ENCODE measurements at regions not wholly inside any gene's neighbourhood (a gene's known extent, or its start where the extent isn't known, plus 50 kb on each side); places are given as distances from the start of the nearest gene placed in this dataset.

DNA sequence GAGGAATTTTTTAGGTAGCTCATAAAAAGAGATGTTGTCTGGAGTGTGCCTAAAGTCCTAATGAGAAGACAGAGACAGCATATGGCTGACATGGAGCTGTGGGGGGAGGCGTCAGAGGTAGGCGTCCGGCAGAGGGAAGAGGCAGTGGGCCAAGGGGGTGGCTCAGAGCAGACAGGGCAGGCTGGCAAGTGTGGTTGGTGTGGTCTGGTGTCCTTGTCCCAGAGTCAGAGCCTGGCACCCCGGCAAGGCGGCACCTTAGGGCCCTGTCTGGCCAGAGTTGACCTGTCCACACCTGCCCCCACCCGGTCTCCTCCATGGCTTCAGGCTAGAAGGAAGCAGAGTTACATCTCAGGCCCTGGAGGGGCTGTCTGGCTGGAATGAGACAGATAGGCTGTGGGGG, 220.3 kb upstream of the ZNF32 start:
- TF ChIP-seq POLR2AphosphoS5 (IDR thresholded peaks at IDR 0.05; ENCODE audit: low read depth, low read length) (no peak), SIN3A (IDR thresholded peaks at IDR 0.05; ENCODE audit: borderline replicate concordance, insufficient read depth, low read length) (no peak), FOXP2 (optimal IDR thresholded peaks at IDR 0.05; ENCODE audit: borderline replicate concordance, extremely low read depth, extremely low read length, insufficient read depth) (no peak), TAF1 (IDR thresholded peaks at IDR 0.05; ENCODE audit: borderline replicate concordance, insufficient read depth, low read length) (no peak)
- TF ChIP-seq, protein P1, sequence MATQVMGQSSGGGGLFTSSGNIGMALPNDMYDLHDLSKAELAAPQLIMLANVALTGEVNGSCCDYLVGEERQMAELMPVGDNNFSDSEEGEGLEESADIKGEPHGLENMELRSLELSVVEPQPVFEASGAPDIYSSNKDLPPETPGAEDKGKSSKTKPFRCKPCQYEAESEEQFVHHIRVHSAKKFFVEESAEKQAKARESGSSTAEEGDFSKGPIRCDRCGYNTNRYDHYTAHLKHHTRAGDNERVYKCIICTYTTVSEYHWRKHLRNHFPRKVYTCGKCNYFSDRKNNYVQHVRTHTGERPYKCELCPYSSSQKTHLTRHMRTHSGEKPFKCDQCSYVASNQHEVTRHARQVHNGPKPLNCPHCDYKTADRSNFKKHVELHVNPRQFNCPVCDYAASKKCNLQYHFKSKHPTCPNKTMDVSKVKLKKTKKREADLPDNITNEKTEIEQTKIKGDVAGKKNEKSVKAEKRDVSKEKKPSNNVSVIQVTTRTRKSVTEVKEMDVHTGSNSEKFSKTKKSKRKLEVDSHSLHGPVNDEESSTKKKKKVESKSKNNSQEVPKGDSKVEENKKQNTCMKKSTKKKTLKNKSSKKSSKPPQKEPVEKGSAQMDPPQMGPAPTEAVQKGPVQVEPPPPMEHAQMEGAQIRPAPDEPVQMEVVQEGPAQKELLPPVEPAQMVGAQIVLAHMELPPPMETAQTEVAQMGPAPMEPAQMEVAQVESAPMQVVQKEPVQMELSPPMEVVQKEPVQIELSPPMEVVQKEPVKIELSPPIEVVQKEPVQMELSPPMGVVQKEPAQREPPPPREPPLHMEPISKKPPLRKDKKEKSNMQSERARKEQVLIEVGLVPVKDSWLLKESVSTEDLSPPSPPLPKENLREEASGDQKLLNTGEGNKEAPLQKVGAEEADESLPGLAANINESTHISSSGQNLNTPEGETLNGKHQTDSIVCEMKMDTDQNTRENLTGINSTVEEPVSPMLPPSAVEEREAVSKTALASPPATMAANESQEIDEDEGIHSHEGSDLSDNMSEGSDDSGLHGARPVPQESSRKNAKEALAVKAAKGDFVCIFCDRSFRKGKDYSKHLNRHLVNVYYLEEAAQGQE (IDR thresholded peaks at IDR 0.05; ENCODE audit: insufficient read depth in 1 of 2, low read depth in 2 of 2, low read length in 2 of 2) = no peak

DNA sequence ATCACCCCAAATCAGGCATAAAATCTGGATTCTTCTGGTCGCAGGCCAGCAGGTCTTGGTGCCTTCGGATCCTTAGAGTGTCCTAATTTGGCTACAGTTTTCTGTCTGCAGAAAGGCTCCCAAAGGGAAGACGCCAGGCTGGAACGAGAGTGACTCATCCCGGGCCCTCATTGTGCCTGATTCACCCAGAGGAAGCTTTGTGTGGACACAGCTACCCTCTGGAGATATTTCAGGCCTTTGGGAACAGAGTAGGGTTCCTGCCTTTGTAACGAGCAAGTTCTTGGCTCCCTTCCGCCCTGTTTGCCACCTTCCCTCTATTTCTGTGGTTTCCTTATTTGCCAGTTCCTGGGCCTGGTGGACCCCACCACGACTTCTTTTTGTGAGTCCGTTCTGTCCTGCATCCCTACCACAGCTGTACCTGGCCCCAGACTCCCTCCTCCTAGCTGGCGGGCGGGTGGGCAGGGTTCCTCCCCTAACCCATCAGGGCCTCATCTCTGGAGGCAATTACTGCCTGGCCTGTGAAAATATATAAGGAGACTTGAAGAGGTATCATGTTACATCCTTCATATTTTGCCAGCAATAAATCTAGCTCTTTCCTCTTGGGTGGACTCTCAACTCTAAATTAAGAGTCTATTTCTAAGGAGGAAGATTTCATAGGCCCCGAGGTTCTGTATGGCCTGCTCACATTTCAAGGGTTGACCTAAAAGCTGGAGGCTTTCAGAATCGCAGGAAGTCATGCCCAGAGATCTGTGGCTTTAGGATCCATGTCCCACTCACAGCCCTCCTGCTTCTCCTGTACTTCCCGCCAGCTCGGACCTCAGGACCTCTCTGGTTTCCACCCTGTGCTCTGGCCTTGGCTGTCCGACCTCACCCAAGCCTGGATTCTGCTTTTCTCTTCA, 219.2 kb upstream of the ZNF32 start:
- no peak for TF ChIP-seq FOXP2 (optimal IDR thresholded peaks at IDR 0.05; ENCODE audit: borderline replicate concordance, extremely low read depth, extremely low read length, insufficient read depth)
- TF ChIP-seq POLR2AphosphoS5 (IDR thresholded peaks at IDR 0.05; ENCODE audit: low read depth, low read length) = no peak
- no peak for TF ChIP-seq SIN3A (IDR thresholded peaks at IDR 0.05; ENCODE audit: borderline replicate concordance, insufficient read depth, low read length)
- TF ChIP-seq, protein P1 (IDR thresholded peaks at IDR 0.05; ENCODE audit: insufficient read depth in 1 of 2, low read depth in 2 of 2, low read length in 2 of 2) = no peak
- TF ChIP-seq TAF1 (IDR thresholded peaks at IDR 0.05; ENCODE audit: borderline replicate concordance, insufficient read depth, low read length) = no peak

DNA sequence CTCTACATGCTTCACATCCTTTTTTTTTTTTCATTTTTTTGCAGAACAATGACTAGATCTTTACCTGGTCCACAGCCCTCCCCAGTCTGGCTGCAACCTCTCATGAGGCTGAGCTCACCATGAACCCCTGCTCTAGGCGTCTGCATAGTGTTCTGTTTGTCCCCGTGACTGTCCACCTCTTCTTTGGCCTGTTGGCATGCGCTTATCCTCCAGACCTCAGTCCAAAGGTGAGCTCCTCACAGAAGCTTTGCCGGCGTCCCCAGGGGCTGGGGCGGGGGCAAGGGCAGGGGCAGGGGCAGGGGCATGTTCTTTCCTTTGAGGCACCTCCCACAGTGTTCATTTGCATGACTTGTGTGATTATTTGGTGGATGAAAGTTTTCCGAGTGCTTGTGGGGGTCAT, 218.4 kb upstream of the ZNF32 start:
- no peak for TF ChIP-seq TAF1 (IDR thresholded peaks at IDR 0.05; ENCODE audit: borderline replicate concordance, insufficient read depth, low read length)
- TF ChIP-seq, protein P1 (IDR thresholded peaks at IDR 0.05; ENCODE audit: insufficient read depth in 1 of 2, low read depth in 2 of 2, low read length in 2 of 2) = no peak
- no peak for TF ChIP-seq POLR2AphosphoS5 (IDR thresholded peaks at IDR 0.05; ENCODE audit: low read depth, low read length)
- no peak for TF ChIP-seq FOXP2 (optimal IDR thresholded peaks at IDR 0.05; ENCODE audit: borderline replicate concordance, extremely low read depth, extremely low read length, insufficient read depth)
- no peak for TF ChIP-seq SIN3A (IDR thresholded peaks at IDR 0.05; ENCODE audit: borderline replicate concordance, insufficient read depth, low read length)

DNA sequence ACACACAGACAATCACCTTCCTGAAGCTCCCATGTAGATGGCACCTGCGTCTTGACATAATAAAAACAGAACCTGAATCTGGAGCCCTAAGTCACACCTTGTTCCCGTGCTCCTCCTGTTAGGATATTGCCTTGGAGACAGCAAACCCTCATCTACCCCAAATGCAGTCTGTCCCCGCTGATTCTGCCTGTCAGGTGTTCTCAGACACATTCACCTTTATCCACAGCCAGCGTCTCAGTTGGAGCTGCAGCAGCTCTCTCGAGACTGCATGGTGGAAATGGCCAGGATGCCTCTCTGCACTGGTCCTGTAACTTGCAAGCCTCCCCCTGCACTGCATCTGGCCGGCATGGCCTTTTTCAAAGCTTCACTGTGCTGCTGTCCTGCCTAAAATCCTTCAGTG, 218.0 kb upstream of the ZNF32 start:
- TF ChIP-seq TAF1 (IDR thresholded peaks at IDR 0.05; ENCODE audit: borderline replicate concordance, insufficient read depth, low read length) (no peak), SIN3A (IDR thresholded peaks at IDR 0.05; ENCODE audit: borderline replicate concordance, insufficient read depth, low read length) (no peak), FOXP2 (optimal IDR thresholded peaks at IDR 0.05; ENCODE audit: borderline replicate concordance, extremely low read depth, extremely low read length, insufficient read depth) (no peak), POLR2AphosphoS5 (IDR thresholded peaks at IDR 0.05; ENCODE audit: low read depth, low read length) (no peak)
- TF ChIP-seq, protein P1 (IDR thresholded peaks at IDR 0.05; ENCODE audit: insufficient read depth in 1 of 2, low read depth in 2 of 2, low read length in 2 of 2) = no peak
